PFSK-1 (cell line): ENCODE measurements at regions not wholly inside any gene's neighbourhood (a gene's known extent, or its start where the extent isn't known, plus 50 kb on each side); places are given as distances from the start of the nearest gene placed in this dataset.

ENCODE experiments used
- FOXP2 ChIP-seq: optimal IDR thresholded peaks from 2 replicates; pipeline ENCODE3; 2011; ENCODE audit warnings: borderline replicate concordance, control low read depth, inconsistent platforms; ENCODE audit not compliant: insufficient read depth; ENCODE audit errors: extremely low read length, extremely low read depth
- POLR2AphosphoS5 ChIP-seq: IDR thresholded peaks from 2 replicates; pipeline ENCODE4 v1.6.1; 2012; ENCODE audit warnings: low read depth, mild to moderate bottlenecking, control low read depth, low read length, moderate library complexity
- TAF1 ChIP-seq: IDR thresholded peaks from 2 replicates; pipeline ENCODE4 v1.6.1; 2012; ENCODE audit warnings: low read length, control low read depth, borderline replicate concordance; ENCODE audit not compliant: insufficient read depth
- TF ChIP-seq, protein P1 (sequence below), 2 experiments: IDR thresholded peaks; 2 replicates each; pipeline versions ENCODE4 v1.6.1 to v1.8.0; 2011 to 2012; ENCODE audit warnings: low read depth in 2 of 2, low read length in 2 of 2, control low read depth in 1 of 2, inconsistent platforms in 1 of 2, mild to moderate bottlenecking in 1 of 2, moderate library complexity in 1 of 2; ENCODE audit not compliant: insufficient read depth in 1 of 2

DNA sequence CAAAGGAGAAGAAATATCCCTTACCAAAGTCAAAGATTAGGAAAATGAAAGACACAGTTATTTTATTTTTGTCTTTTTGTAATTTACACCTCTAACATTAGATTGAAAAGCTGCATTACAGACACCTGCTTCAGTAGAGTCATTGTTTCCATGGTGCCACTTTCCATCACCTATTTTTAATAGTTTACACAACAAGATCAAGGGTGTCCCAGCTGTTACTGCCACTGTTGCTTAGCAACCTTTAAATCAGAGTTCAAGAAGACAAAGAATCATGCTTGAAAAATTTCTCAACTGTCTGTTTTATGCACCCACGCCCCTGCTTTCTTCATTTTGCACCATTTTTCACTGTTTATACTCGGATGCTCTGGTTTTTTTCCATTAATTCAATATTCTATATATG is 668.2 kb upstream of the GJE1 start:
- no peak for TF ChIP-seq POLR2AphosphoS5
- TF ChIP-seq, protein P1, sequence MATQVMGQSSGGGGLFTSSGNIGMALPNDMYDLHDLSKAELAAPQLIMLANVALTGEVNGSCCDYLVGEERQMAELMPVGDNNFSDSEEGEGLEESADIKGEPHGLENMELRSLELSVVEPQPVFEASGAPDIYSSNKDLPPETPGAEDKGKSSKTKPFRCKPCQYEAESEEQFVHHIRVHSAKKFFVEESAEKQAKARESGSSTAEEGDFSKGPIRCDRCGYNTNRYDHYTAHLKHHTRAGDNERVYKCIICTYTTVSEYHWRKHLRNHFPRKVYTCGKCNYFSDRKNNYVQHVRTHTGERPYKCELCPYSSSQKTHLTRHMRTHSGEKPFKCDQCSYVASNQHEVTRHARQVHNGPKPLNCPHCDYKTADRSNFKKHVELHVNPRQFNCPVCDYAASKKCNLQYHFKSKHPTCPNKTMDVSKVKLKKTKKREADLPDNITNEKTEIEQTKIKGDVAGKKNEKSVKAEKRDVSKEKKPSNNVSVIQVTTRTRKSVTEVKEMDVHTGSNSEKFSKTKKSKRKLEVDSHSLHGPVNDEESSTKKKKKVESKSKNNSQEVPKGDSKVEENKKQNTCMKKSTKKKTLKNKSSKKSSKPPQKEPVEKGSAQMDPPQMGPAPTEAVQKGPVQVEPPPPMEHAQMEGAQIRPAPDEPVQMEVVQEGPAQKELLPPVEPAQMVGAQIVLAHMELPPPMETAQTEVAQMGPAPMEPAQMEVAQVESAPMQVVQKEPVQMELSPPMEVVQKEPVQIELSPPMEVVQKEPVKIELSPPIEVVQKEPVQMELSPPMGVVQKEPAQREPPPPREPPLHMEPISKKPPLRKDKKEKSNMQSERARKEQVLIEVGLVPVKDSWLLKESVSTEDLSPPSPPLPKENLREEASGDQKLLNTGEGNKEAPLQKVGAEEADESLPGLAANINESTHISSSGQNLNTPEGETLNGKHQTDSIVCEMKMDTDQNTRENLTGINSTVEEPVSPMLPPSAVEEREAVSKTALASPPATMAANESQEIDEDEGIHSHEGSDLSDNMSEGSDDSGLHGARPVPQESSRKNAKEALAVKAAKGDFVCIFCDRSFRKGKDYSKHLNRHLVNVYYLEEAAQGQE (IDR thresholded peaks at IDR 0.05; ENCODE audit: insufficient read depth in 1 of 2, low read depth in 2 of 2, low read length in 2 of 2), result no peak
- TF ChIP-seq FOXP2, result no peak
- TF ChIP-seq TAF1, result no peak
